GM21528 (cell line): ENCODE measurements at regions not wholly inside any gene's neighbourhood (a gene's known extent, or its start where the extent isn't known, plus 50 kb on each side); places are given as distances from the start of the nearest gene placed in this dataset.
A peak's percentile ranks its signal among the peaks of the same experiment; 100 is the strongest.

Source experiments
- ATAC-seq: cut with Tn5 transposase; IDR thresholded peaks from one replicate; pipeline ENCODE4 v1.9.1; 2021; ENCODE audit warnings: mild to moderate bottlenecking, moderate library complexity; ENCODE audit not compliant: unreplicated experiment, low FRiP score

- ATAC-seq: no peak
Measured at GRCh38 chr1:106675558-106675957, 380.9 kb upstream of the PRMT6 start.

DNA sequence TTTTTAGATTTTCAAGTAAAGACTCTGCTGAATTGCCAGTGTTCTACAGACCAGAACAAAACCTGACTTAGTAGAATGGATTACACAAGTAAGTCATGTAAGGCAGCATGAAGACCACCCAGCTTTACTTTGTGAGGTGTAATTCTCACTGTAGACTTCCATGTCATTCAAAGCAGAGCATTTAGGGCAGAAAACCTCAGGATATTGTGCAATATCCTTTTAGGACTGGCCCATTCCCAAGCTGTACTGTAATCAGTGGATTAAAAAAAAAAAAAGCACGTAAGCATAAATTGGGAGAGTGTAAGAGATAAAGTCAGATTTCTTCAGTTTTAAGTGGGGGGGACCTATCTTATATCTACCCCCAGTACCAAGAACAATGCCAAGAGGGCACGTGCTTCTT lies 380.5 kb upstream of the PRMT6 start:
- ATAC-seq: no peak

GRCh38 chr1:106677181-106677580 lies 379.3 kb upstream of the PRMT6 start:
- no peak for ATAC-seq

- no peak for ATAC-seq
Measured at GRCh38 chr1:106677721-106678120, 378.8 kb upstream of the PRMT6 start.

DNA sequence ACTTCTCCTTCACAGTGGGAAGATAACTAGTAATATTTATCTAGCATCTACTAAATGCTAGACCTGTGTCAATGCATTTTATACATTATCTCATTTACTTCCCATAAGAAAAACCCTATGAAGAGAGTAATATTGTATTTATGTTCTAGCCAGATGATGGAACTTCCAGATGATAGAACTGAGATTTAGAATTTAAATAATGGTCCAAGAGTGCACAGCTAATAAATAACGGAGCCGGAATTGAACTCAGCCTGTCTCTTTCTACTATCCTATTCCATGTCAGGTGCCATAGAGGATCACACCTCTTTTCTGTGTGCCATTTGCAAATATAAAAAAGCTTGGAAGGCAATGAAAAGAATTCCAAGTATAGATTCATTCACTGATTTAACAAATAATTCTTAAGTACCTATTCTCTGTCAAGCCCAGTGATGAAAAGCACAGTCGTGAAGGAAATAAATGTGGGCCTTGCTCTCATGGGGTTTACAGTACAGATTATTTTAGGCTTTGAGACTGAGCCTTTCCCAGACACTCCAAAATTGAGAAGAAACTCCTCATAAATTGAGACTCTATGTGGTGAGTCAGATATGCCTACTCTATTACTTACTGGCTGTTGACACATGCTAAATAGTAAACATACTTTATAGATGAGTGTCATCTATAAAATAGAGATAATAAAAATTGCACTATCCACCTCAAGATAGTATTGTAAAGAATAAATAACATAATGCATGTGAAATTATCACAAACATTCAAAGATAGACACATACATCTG lies 378.0 kb upstream of the PRMT6 start:
- no peak for ATAC-seq

DNA sequence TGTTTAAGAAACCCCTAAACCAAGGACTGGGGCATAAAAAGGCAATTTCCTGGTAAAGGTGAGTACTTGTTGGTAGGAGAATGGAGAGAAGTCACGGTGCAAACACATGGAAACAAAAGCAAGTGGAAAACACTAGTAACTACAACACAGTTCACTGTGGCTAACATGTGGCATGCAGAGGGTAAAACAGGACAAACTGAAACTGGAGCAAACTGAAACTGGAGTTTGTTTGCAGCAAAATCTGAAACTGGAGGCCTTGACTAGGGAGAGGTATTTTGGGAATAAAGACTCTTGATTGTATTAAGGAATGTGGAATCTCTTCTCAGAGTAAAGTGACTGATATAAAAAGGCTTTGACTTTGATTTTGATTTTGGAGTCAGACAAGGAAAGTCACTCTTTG lies 376.3 kb upstream of the PRMT6 start:
- ATAC-seq: no peak

- ATAC-seq: no peak
Measured at GRCh38 chr1:106680776-106681344, 375.6 kb upstream of the PRMT6 start.

GRCh38 chr1:106681939-106682522 lies 374.4 kb upstream of the PRMT6 start:
- ATAC-seq: no peak

GRCh38 chr1:106688446-106688845 lies 368.0 kb upstream of the PRMT6 start:
- no peak for ATAC-seq

- ATAC-seq: no peak
Measured at GRCh38 chr1:106698660-106699059, 357.8 kb upstream of the PRMT6 start.

GRCh38 chr1:106699433-106699832 lies 357.0 kb upstream of the PRMT6 start:
- no peak for ATAC-seq

DNA sequence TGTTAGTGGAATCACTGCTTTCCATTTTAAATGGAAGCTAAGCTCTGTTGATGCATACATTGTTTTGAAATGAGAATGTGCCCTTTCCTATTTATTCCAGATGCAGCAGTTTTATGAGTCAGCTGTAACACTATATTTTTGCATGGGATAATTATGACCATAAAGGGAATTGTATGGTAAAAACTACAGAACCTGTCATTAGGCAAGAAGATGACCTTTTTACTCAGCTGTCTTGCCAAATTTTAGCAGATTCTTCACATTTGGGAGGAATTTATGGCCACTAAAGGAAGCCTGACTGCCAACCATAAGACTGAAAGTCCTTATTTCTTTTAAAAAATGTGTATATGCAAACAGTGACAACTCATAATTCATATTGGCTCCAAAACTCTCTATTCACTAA lies 356.3 kb upstream of the PRMT6 start:
- ATAC-seq: no peak

- no peak for ATAC-seq
Measured at GRCh38 chr1:106705971-106706370, 350.5 kb upstream of the PRMT6 start.

DNA sequence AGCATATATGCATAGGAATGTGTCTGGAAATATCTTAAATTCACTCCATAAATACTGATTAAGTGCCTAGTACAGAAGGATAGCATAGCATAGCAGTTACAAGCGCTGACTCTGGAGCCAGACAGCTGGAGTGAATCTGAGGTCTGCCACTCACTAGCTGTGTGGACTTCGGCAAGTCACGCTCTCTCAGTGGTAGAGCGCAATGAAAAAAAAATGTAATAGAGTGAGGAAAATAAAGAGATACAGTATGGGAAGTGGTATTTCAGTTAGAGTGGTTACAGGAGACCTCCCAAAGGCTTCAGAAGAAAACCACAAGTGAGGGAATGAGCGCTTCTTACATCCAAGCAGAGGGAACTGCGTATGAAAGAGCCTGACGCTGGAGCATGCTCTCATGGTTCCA lies 338.9 kb upstream of the PRMT6 start:
- ATAC-seq: no peak

DNA sequence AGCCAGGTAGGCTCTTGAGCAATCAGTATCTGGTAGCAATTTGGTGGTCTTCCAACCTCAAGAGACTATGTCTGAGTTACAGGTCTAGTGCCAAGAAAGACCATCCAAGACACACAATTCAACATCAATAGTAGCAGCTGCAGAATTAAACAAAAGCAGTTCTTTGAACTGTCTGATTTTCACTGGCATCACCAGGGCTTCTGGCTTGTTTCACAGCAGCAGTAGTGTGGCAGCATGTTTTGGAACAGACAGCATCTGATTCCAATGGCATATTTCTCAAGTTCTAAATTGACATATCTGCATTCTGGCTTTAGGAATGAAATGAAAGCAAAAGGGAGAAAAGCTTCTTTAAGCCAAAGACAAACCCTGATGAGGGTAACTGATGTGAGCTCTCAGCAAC lies 334.7 kb upstream of the PRMT6 start:
- ATAC-seq: no peak

DNA sequence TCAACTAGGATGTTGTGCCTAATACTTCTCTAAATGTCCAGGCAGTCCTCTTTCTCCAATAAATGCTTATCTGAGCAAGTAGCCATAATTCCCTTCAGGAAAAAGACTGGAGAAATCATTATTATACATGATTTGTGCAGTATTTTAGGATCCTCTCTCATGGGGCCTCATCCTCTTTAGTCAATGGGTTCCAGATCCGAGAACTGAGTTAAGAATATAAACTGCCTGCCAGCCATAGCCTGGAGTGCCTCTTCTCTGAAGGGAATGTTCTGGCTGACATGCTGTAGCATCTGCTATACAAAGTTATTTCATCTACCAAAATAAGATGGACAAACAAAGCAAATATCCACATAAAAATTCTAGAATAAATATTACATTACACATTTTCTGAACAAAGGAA lies 334.0 kb upstream of the PRMT6 start:
- no peak for ATAC-seq

DNA sequence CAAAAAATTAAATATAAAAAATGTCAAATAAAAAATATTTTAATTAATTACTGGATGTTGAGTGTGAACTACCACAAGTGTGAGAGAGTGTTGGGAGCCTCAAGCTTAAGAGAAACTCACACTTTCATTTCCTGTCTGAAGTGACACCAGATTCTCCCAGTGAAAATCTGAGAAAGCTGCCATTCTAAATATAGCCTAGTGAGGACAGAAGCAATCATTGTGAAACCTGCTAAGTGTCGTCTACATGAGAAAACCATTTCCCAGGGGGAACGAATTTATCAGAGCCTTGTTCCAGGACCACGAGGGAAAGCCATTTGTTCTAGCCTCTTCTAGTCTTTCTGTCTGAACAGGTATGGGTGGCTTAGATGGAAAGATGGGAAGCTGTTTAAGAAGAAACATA lies 329.3 kb upstream of the PRMT6 start:
- peak; percentile 91 for ATAC-seq

DNA sequence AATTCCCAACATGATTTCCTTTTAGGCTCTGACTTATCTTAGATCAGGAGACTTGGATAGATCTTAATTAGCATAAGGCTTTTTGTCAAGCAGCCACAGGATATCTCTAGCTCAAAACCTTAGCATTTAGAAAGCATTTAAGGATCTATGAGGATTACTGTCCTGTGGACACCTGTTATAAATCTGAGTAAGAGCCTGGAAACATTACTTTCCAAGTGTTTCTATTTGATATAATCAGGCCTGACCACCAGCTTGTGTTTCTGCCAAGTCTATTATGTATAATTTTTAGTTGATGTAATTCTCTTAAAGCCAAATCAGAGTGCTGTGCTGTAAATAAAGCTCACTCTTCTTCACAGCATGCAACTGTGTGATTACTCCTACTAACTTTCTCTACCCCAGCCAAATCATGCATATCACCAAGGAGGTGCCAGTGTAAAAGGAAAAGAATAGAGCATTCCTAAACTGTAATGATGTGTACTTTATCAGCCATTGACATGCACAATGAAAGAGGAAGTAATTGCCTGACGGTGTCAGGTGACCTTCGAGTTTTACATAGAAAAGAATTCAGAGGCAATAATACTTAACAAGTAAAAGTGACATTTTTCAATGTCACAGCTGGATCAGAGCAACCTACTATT lies 309.9 kb upstream of the PRMT6 start:
- ATAC-seq: no peak

DNA sequence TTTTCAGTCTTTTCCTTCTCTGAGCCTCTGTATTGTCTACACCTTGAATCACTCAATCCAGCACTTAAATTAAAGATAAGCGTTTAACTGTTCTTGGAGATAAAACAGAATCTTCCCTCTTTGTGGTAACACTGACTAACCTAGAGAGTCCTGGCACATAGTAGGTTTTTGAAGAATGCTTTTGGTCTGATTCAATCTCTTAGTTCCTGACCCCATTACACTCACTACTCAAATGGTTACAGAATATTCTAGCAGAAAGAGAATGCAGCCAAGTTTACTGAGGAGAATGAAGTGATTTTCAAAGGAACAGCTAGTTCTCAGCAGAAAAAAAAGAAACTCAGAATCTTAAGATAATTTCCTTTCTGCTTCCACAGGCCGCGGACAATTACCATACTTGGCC lies 309.2 kb upstream of the PRMT6 start:
- ATAC-seq: no peak

DNA sequence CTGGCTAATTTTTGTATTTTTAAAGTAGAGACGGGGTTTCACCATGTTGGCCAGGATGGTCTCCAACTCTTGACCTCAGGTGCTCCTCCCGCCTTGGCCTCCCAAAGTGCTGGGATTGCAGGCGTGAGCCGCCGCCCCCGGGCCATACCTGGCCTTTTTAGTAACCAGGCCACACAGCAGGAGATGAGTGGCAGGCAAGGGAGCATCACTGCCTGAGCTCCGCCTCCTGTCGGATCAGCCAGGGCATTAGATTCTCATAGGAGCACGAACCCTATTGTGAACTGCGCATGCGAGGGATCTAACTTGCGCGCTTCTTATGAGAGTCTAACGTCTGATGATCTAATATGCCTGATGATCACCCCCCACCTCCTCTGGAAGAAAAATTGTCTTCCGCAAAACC lies 308.7 kb upstream of the PRMT6 start:
- no peak for ATAC-seq

DNA sequence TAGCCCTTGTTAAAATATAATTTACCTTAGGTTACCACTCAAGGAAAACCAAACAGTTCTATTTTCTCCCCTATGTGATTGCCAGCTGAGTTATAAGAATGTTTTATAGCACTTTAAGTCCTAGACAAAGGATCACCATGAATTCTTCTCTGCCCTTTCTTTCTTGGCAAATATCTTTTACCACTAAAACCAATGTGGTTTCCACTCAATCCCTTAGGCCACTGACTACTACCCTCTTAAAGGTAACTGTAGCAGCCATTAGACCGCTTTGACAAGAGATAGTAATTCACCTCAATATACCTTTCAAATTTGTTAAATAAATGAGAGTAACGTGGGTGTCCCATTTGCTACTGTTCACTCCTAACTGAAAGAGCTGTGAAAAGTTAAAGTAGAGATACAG lies 307.9 kb upstream of the PRMT6 start:
- ATAC-seq: no peak

DNA sequence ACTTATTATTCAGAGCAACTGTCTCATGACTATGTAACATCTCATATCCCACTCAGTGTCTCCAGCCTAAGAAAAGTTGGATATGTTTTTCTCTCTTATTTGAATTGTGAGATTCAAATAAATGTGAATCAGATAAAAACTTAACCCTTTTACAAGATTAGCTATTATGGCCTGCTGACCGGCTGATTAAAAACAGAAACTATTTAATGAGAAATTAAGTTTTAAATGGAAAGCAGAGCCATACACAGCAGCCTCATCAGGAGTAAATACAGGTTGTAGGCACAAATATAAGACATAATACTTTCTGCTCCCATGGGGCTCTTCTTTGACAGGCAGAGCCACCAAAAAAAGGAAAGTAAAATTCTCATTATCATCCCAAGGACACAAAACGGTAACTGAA lies 307.0 kb upstream of the PRMT6 start:
- no peak for ATAC-seq
